HG03432 (cell line): ENCODE measurements at regions not wholly inside any gene's neighbourhood (a gene's known extent, or its start where the extent isn't known, plus 50 kb on each side); places are given as distances from the start of the nearest gene placed in this dataset.

Source experiments
- ATAC-seq: cut with Tn5 transposase; IDR thresholded peaks from one replicate; pipeline ENCODE4 v1.9.1; 2021; ENCODE audit warnings: mild to moderate bottlenecking, moderate library complexity; ENCODE audit not compliant: unreplicated experiment

- no peak for ATAC-seq
These were observed 213.8 kb upstream of the C1orf174 start for GRCh38 chr1:4113897-4114296.

- ATAC-seq, result no peak
These were observed 215.3 kb upstream of the C1orf174 start for GRCh38 chr1:4115191-4115900.

GRCh38 chr1:4117196-4117595, 217.1 kb upstream of the C1orf174 start:
- ATAC-seq, result no peak

- ATAC-seq, result no peak
These were observed 218.9 kb upstream of the C1orf174 start for GRCh38 chr1:4118746-4119515.

GRCh38 chr1:4119516-4120220, 219.6 kb upstream of the C1orf174 start:
- ATAC-seq, result no peak

GRCh38 chr1:4120557-4121292, 220.7 kb upstream of the C1orf174 start:
- no peak for ATAC-seq

- no peak for ATAC-seq
These were observed 221.2 kb upstream of the C1orf174 start for GRCh38 chr1:4121293-4121684.

GRCh38 chr1:4121834-4122512, 221.9 kb upstream of the C1orf174 start:
- ATAC-seq, result no peak

- ATAC-seq, result no peak
These were observed 222.6 kb upstream of the C1orf174 start for GRCh38 chr1:4122513-4123160.

GRCh38 chr1:4124631-4125145, 224.6 kb upstream of the C1orf174 start:
- no peak for ATAC-seq

GRCh38 chr1:4126251-4126650, 226.2 kb upstream of the C1orf174 start:
- no peak for ATAC-seq

GRCh38 chr1:4126731-4127591, 226.9 kb upstream of the C1orf174 start:
- no peak for ATAC-seq

GRCh38 chr1:4127592-4128140, 227.6 kb upstream of the C1orf174 start:
- ATAC-seq, result no peak

GRCh38 chr1:4128616-4129015, 228.5 kb upstream of the C1orf174 start:
- ATAC-seq, result no peak

GRCh38 chr1:4129693-4130092, 229.6 kb upstream of the C1orf174 start:
- ATAC-seq, result no peak

GRCh38 chr1:4130096-4130495, 230.0 kb upstream of the C1orf174 start:
- no peak for ATAC-seq

- ATAC-seq, result no peak
These were observed 231.7 kb upstream of the C1orf174 start for GRCh38 chr1:4131734-4132133.
